ENCODE measurements at regions not wholly inside any gene's neighbourhood (a gene's known extent, or its start where the extent isn't known, plus 50 kb on each side); places are given as distances from the start of the nearest gene placed in this dataset.
"Not testable (repeated sequence)": the region's sequence is repeated elsewhere in the genome, so short reads cannot be mapped to it uniquely, and the experiment has no call there.

- intact Hi-C loops (cut with DNase I) = no loop called here
- DNase-seq = no peak
- ATAC-seq = no peak
Observed at GRCh38 chr7:106566672-106567071, 94.3 kb downstream of the CCDC71L start.

DNA sequence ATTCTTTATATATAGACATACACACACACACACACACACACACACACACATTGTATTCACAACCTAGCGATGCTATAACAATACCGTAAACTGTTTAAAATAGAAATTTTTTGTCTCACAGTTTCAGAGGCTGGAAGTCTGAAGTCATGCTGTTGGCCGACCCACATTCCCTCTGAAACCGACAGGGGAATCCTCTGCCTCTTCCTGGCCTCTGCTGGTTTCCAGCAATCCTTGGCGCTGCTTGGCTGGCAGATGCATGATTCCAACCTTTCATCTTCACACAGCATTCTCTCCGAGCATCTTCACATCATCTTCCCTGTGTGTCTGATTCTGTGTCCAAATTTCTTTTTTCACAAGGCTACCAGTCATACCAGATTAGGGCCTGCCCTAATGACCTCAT lies 94.8 kb downstream of the CCDC71L start:
- ATAC-seq (no peak), DNase-seq (no peak)
- intact Hi-C loops (cut with DNase I) = no loop called here

- intact Hi-C loops (cut with DNase I) = no loop called here
- ATAC-seq (no peak), DNase-seq (no peak)
Observed at GRCh38 chr7:106565428-106565827, 95.5 kb downstream of the CCDC71L start.

GRCh38 chr7:106563466-106564150 lies 97.3 kb downstream of the CCDC71L start:
- peak; percentile 36 for DNase-seq
- ATAC-seq = no peak
- intact Hi-C loops (cut with DNase I) = no loop called here

DNA sequence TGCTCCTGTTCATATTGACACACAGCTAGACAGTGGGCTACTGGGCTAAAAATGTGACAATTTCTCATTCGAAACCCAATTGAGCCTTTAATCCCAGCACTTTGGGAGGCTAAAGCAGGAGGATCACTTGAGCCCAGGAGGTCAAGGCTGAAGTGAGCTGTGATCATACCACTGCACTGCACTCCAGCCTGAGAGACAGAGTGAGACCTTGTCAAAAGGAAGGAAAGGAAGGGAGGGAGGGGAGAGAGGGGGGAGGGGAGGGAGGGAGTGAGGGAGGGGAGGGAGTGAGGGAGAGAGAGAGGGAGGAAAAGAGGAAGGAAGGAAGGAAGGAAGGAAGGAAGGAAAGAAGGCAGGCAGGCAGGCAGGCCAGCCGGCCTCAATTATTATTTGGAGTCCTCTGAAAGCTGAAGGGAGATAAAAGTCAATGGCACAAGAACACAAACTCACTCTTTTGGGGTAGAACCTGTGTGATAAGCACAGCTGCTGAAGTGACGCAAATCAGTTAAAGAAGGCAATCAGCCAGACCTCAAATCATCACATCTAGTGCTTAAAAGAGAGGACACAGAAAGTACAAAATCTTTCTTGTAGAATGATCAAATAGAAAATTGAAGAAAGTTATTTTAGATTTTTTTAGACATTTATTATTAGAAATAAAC lies 98.1 kb downstream of the CCDC71L start:
- DNase-seq (no peak), ATAC-seq (no peak)
- intact Hi-C loops (cut with DNase I) = no loop called here

- ATAC-seq = no peak
- DNase-seq = no peak
- intact Hi-C loops (cut with DNase I) = no loop called here
Observed at GRCh38 chr7:106561666-106562411, 99.1 kb downstream of the CCDC71L start.

DNA sequence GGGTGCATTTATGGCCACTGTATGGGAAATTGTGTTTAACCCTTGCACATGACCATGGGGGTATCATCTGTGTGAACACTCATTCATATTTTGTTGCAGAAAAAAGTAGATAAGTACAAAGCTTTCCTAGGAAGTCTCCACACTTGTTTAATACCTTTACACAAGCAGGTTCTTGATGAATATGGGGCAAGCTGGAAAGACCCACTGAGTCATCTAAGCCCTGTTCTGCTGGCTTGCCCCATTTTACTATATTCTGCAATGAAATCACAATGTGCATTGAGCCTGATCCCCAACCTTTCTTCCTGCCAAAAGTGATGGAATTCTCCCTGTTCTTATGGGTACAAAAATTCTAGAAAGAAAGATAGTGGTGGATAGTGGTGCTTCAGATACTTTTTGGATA lies 99.8 kb downstream of the CCDC71L start:
- intact Hi-C loops (cut with DNase I) = no loop called here
- DNase-seq (no peak), ATAC-seq (no peak)

DNA sequence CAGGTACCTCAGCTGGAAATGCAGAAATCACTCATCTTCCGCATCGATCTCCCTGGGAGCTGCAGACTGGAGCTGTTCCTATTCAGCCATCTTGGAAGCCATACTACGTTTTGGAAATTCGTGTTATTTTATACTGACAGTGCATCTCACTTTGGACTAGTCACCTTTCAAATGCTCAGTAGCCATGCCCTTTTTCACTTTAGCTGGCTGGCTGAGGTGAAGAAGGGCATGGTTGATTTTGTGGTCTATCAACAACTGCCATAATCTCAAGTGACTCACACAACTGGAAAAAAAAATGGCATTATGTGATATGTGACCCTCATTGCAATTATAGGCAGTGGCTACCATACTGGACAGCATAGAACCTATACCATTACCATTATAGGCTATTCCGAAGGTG lies 100.5 kb downstream of the CCDC71L start:
- intact Hi-C loops (cut with DNase I) = no loop called here
- DNase-seq (no peak), ATAC-seq (no peak)

DNA sequence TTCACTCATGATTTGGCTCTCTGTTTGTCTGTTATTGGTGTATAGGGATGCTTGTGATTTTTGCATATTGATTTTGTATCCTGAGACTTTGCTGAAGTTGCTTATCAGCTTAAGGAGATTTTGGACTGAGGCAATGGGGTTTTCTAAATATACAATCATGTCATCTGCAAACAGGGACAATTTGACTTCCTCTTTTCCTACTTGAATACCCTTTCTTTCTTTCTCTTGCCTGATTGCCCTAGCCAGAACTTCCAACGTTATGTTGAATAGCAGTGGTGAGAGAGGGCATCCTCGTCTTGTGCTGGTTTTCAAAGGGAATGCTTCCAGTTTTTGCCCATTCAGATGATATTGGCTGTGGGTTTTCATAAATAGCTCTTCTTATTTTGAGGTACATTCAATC lies 104.7 kb downstream of the CCDC71L start:
- ATAC-seq; intact Hi-C loops (cut with DNase I); DNase-seq: not testable (repeated sequence)

GRCh38 chr7:106554623-106555022 lies 106.3 kb downstream of the CCDC71L start:
- DNase-seq; intact Hi-C loops (cut with DNase I); ATAC-seq: not testable (repeated sequence)

GRCh38 chr7:106553446-106553836 lies 107.5 kb downstream of the CCDC71L start:
- intact Hi-C loops (cut with DNase I) = no loop called here
- no peak for DNase-seq
- no peak for ATAC-seq

GRCh38 chr7:106552645-106553445 lies 108.1 kb downstream of the CCDC71L start:
- ATAC-seq = peak in 1 of 2 donors; percentile 67
- no peak for DNase-seq
- intact Hi-C loops (cut with DNase I) = no loop called here

- ATAC-seq (no peak), DNase-seq (no peak)
- intact Hi-C loops (cut with DNase I) = no loop called here
Observed at GRCh38 chr7:106551936-106552335, 109.0 kb downstream of the CCDC71L start.

DNA sequence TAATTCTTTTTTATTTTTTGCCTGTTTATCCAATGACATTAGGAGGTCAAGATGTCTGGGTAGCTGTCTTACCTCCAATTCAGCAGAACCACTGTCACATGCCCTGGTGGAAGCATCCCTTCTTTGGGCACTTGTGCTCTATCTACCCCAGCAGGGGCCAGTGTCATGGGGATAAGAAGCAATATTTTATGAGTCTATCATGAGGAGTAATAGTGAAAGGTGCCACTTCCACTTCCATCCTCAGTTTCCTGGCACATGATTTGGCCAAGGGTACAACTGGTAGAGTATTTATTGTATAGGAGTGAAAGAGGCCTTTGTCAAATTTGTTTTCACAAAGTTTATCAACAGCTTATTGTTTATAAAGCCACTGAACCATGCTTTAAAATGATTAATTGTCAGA lies 112.5 kb downstream of the CCDC71L start:
- no peak for ATAC-seq
- no peak for DNase-seq
- intact Hi-C loops (cut with DNase I) = no loop called here

GRCh38 chr7:106545275-106545674 lies 115.7 kb downstream of the CCDC71L start:
- DNase-seq (no peak), ATAC-seq (no peak)
- intact Hi-C loops (cut with DNase I) = no loop called here

DNA sequence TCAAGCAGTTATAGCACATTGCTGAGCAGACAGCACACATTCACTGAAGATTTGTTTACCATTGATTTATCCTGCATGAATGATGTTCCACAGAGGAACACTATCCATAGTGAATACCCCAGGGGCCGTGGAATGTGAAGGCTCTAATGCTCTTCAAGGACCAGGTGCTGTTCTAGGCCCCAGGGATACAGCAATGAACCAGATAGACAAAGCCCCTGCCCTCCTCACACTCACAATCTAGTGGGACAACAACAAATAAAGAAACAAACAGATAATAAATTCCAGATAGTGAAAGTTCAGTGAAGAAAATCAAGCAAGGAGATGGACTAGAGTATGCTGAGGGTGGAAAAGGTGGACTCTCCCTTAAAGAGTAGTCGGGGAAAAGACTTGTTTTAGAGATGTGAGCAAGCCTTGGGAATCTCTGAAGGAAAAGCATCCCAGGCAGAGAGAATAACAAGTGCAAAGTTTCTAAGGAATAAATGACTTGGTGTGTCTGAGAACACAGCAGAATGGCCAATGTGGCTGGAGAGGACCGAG lies 117.7 kb downstream of the CCDC71L start:
- ATAC-seq = no peak
- intact Hi-C loops (cut with DNase I) = loop anchor here in 1 of 2 donors (2.0 kb wide), 1 partner anchor 194 kb away; no protein-coding TSS in a partner anchor
- no peak for DNase-seq

GRCh38 chr7:106542550-106543220 lies 118.3 kb downstream of the CCDC71L start:
- intact Hi-C loops (cut with DNase I) = loop anchor here in 1 of 2 donors (2.0 kb wide), 1 partner anchor 194 kb away; no protein-coding TSS in a partner anchor
- ATAC-seq (peak; percentile 92 to 95), DNase-seq (peak; percentile 65)

- no peak for ATAC-seq
- no peak for DNase-seq
- intact Hi-C loops (cut with DNase I) = no loop called here
Observed at GRCh38 chr7:106538638-106539037, 122.3 kb downstream of the CCDC71L start.

- intact Hi-C loops (cut with DNase I) = no loop called here
- DNase-seq (no peak), ATAC-seq (no peak)
Observed at GRCh38 chr7:106537119-106537518, 123.8 kb downstream of the CCDC71L start.
